Vagina (tissue), 2 donors: ENCODE measurements at regions not wholly inside any gene's neighbourhood (a gene's known extent, or its start where the extent isn't known, plus 50 kb on each side); places are given as distances from the start of the nearest gene placed in this dataset.

Experiments
- DNase-seq, 2 donors: peaks; one replicate each; pipeline ENCODE4 v3.0.0-alpha.2; 2017; ENCODE audit errors: extremely low spot score in 2 of 2
- H3K27ac ChIP-seq: fragments of 200-600 bp; sonication (generic); one replicate; pipeline ENCODE4 v1.5.1; 2019
- H3K27me3 ChIP-seq: fragments of 200-600 bp; sonication (generic); one replicate; pipeline ENCODE4 v1.5.1; 2019
- H3K36me3 ChIP-seq, 2 donors: fragments of 200-600 bp; sonication (generic); one replicate each; pipeline ENCODE4 v1.5.1; 2017 to 2019
- H3K4me1 ChIP-seq: fragments of 200-600 bp; sonication (generic); one replicate; pipeline ENCODE4 v1.5.1; 2019
- H3K4me3 ChIP-seq, 2 donors: fragments of 200-600 bp; sonication (generic); 1 replicate in 1 of 2; 2 replicates in 1 of 2; pipeline ENCODE4 v1.5.1; 2016 to 2019
- H3K9me3 ChIP-seq: fragments of 200-600 bp; sonication (generic); one replicate; pipeline ENCODE4 v1.5.1; 2019
- POLR2A ChIP-seq, 2 donors: fragments of 450-650 bp; IDR thresholded peaks; one replicate each; pipeline ENCODE4 v1.6.1; 2017; ENCODE audit warnings: antibody characterized with exemption in 2 of 2, mild to moderate bottlenecking in 2 of 2, moderate library complexity in 2 of 2
- POLR2AphosphoS5 ChIP-seq, 2 donors: sonication (generic); formaldehyde crosslinking; IDR thresholded peaks; one replicate each; pipeline ENCODE4 v1.9.0; 2017; ENCODE audit warnings: antibody characterized with exemption in 2 of 2, mild to moderate bottlenecking in 2 of 2, low read depth in 1 of 2; ENCODE audit not compliant: insufficient read depth in 1 of 2
- intact Hi-C: fragments of 100-400 bp; cut with DNase I; formaldehyde crosslinking; loops from one replicate; pipeline ENCODE4 v1.15.1; 2023
- TF ChIP-seq, protein P1 (sequence below), 3 experiments: fragments of 450-650 bp in 2 of 3; fragments of 200-600 bp in 1 of 3; sonication (generic) in 1 of 3; IDR thresholded peaks; one replicate each; pipeline ENCODE4 v1.5.1; 2017 to 2019; ENCODE audit warnings: antibody characterized with exemption in 3 of 3, mild to moderate bottlenecking in 2 of 3, moderate library complexity in 2 of 3

- no peaks in the 10 kb centered on the region for H3K4me1 ChIP-seq
- H3K4me3 ChIP-seq, result no peak overlapping the region
- no peak for DNase-seq
- no peaks in the 10 kb centered on the region for H3K27me3 ChIP-seq
- intact Hi-C loops, result no loop called here
- H3K27ac ChIP-seq, result no peak overlapping the region
- TF ChIP-seq, protein P1, sequence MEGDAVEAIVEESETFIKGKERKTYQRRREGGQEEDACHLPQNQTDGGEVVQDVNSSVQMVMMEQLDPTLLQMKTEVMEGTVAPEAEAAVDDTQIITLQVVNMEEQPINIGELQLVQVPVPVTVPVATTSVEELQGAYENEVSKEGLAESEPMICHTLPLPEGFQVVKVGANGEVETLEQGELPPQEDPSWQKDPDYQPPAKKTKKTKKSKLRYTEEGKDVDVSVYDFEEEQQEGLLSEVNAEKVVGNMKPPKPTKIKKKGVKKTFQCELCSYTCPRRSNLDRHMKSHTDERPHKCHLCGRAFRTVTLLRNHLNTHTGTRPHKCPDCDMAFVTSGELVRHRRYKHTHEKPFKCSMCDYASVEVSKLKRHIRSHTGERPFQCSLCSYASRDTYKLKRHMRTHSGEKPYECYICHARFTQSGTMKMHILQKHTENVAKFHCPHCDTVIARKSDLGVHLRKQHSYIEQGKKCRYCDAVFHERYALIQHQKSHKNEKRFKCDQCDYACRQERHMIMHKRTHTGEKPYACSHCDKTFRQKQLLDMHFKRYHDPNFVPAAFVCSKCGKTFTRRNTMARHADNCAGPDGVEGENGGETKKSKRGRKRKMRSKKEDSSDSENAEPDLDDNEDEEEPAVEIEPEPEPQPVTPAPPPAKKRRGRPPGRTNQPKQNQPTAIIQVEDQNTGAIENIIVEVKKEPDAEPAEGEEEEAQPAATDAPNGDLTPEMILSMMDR (IDR thresholded peaks at IDR 0.05), result no peak
- no peak for TF ChIP-seq POLR2AphosphoS5 (IDR thresholded peaks at IDR 0.05; ENCODE audit: insufficient read depth in 1 of 2, low read depth in 1 of 2)
- TF ChIP-seq POLR2A (IDR thresholded peaks at IDR 0.05), result no peak
- no peaks in the 10 kb centered on the region for H3K36me3 ChIP-seq
- H3K9me3 ChIP-seq, result no peaks in the 10 kb centered on the region
Observed at GRCh38 chr21:35632711-35633110, 427.6 kb downstream of the SETD4 start.

GRCh38 chr21:35628316-35628715 is 432.0 kb downstream of the SETD4 start:
- Histone ChIP-seq H3K4me3 (no peak overlapping the region), H3K36me3 (no peaks in the 10 kb centered on the region), H3K27me3 (no peaks in the 10 kb centered on the region), H3K9me3 (no peaks in the 10 kb centered on the region), H3K27ac (no peak overlapping the region), H3K4me1 (no peaks in the 10 kb centered on the region)
- TF ChIP-seq POLR2AphosphoS5 (IDR thresholded peaks at IDR 0.05; ENCODE audit: insufficient read depth in 1 of 2, low read depth in 1 of 2), result no peak
- TF ChIP-seq, protein P1 (IDR thresholded peaks at IDR 0.05), result no peak
- no peak for TF ChIP-seq POLR2A (IDR thresholded peaks at IDR 0.05)
- DNase-seq, result no peak
- intact Hi-C loops, result no loop called here

- Histone ChIP-seq H3K27me3 (no peaks in the 10 kb centered on the region), H3K27ac (no peak overlapping the region), H3K9me3 (no peaks in the 10 kb centered on the region), H3K4me1 (no peaks in the 10 kb centered on the region), H3K4me3 (no peak overlapping the region), H3K36me3 (no peaks in the 10 kb centered on the region)
- no peak for DNase-seq
- intact Hi-C loops, result no loop called here
- no peak for TF ChIP-seq POLR2AphosphoS5 (IDR thresholded peaks at IDR 0.05; ENCODE audit: insufficient read depth in 1 of 2, low read depth in 1 of 2)
- TF ChIP-seq POLR2A (IDR thresholded peaks at IDR 0.05), result no peak
- TF ChIP-seq, protein P1 (IDR thresholded peaks at IDR 0.05), result no peak
Observed at GRCh38 chr21:35627462-35627861, 432.9 kb downstream of the SETD4 start.

DNA sequence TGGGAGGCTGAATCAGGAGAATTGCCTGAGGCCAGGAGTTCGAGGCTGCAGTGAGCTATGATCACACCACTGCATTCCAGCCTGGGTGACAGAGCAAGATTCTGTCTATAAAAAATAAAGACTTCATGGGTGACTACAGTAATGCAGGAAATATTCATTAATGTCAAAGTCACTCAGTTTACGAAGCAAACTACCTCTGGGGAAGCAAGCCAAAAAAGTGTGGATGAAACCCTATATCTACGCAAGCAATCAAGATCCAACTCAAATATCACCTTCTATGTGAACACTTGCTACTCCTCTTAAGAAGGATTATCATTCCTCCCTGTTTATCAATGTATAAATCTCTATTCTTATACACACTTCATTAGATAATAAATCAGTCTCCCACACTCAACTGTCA is 434.8 kb downstream of the SETD4 start:
- intact Hi-C loops, result no loop called here
- Histone ChIP-seq H3K4me1 (no peaks in the 10 kb centered on the region), H3K4me3 (no peak overlapping the region), H3K27ac (no peak overlapping the region), H3K36me3 (no peaks in the 10 kb centered on the region), H3K27me3 (no peaks in the 10 kb centered on the region), H3K9me3 (no peaks in the 10 kb centered on the region)
- TF ChIP-seq, protein P1 (IDR thresholded peaks at IDR 0.05), result no peak
- TF ChIP-seq POLR2A (IDR thresholded peaks at IDR 0.05) (no peak), POLR2AphosphoS5 (IDR thresholded peaks at IDR 0.05; ENCODE audit: insufficient read depth in 1 of 2, low read depth in 1 of 2) (no peak)
- no peak for DNase-seq

DNA sequence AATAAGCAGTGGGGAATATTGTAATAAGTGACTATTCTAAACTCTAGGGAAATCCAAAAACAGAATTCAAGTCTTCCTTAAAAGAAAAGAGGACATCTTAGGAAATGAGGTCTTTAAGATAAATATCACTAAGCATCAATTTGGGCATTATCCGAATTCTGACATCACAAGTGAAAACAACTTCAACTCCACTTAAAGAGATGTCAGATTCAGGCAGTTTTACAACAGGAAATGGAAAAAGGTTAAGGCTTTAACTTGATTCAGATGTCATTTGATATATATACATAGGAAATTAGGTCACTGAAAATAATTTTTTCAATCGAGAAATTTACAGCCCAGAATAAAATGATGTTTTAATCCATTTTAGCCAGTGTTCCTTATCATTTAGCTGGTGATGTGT is 435.4 kb downstream of the SETD4 start:
- Histone ChIP-seq H3K9me3 (no peaks in the 10 kb centered on the region), H3K27ac (no peak overlapping the region), H3K27me3 (no peaks in the 10 kb centered on the region), H3K36me3 (no peaks in the 10 kb centered on the region), H3K4me3 (no peak overlapping the region), H3K4me1 (no peaks in the 10 kb centered on the region)
- intact Hi-C loops, result no loop called here
- no peak for DNase-seq
- TF ChIP-seq POLR2AphosphoS5 (IDR thresholded peaks at IDR 0.05; ENCODE audit: insufficient read depth in 1 of 2, low read depth in 1 of 2), result no peak
- TF ChIP-seq, protein P1 (IDR thresholded peaks at IDR 0.05), result no peak
- TF ChIP-seq POLR2A (IDR thresholded peaks at IDR 0.05), result no peak
